ENCODE measurements at regions not wholly inside any gene's neighbourhood (a gene's known extent, or its start where the extent isn't known, plus 50 kb on each side); places are given as distances from the start of the nearest gene placed in this dataset.

GRCh38 chr15:62591842-62592838 lies 427.1 kb upstream of the C2CD4B start:
- DNase-seq = no peak

GRCh38 chr15:62592920-62593319 lies 427.8 kb upstream of the C2CD4B start:
- no peak for DNase-seq

GRCh38 chr15:62593681-62594399 lies 428.8 kb upstream of the C2CD4B start:
- DNase-seq = no peak

- DNase-seq = no peak
These were observed 433.1 kb upstream of the C2CD4B start for GRCh38 chr15:62598217-62598616.

- no peak for DNase-seq
These were observed 435.0 kb upstream of the C2CD4B start for GRCh38 chr15:62599791-62600777.

GRCh38 chr15:62601777-62602545 lies 436.9 kb upstream of the C2CD4B start:
- DNase-seq = no peak

GRCh38 chr15:62603742-62604141 lies 438.7 kb upstream of the C2CD4B start:
- DNase-seq = no peak

- DNase-seq = no peak
These were observed 437.3 kb upstream of the TPM1 start for GRCh38 chr15:62605282-62605681.

GRCh38 chr15:62606376-62607113 lies 436.0 kb upstream of the TPM1 start:
- no peak for DNase-seq

- no peak for DNase-seq
These were observed 435.5 kb upstream of the TPM1 start for GRCh38 chr15:62607114-62607462.

- no peak for DNase-seq
These were observed 434.9 kb upstream of the TPM1 start for GRCh38 chr15:62607643-62608042.

GRCh38 chr15:62608369-62608768 lies 434.2 kb upstream of the TPM1 start:
- DNase-seq = no peak

GRCh38 chr15:62610265-62610869 lies 432.2 kb upstream of the TPM1 start:
- no peak for DNase-seq

GRCh38 chr15:62611002-62611401 lies 431.5 kb upstream of the TPM1 start:
- no peak for DNase-seq

GRCh38 chr15:62612183-62612733 lies 430.3 kb upstream of the TPM1 start:
- no peak for DNase-seq

- no peak for DNase-seq
These were observed 429.8 kb upstream of the TPM1 start for GRCh38 chr15:62612771-62613170.

- no peak for DNase-seq
These were observed 425.8 kb upstream of the TPM1 start for GRCh38 chr15:62616746-62617145.

GRCh38 chr15:62617741-62618140 lies 424.8 kb upstream of the TPM1 start:
- no peak for DNase-seq

GRCh38 chr15:62618432-62618831 lies 424.1 kb upstream of the TPM1 start:
- no peak for DNase-seq

GRCh38 chr15:62618846-62619504 lies 423.6 kb upstream of the TPM1 start:
- no peak for DNase-seq
